SK-N-MC (cell line): ENCODE measurements at regions not wholly inside any gene's neighbourhood (a gene's known extent, or its start where the extent isn't known, plus 50 kb on each side); places are given as distances from the start of the nearest gene placed in this dataset.
A peak's percentile ranks its signal among the peaks of the same experiment; 100 is the strongest.
"Not testable (repeated sequence)": the region's sequence is repeated elsewhere in the genome, so short reads cannot be mapped to it uniquely, and the experiment has no call there.

Source experiments
- DNase-seq: peaks from one replicate; pipeline ENCODE4 v3.0.0-alpha.2; 2011; ENCODE audit warnings: low read depth, low spot score
- H3K27ac ChIP-seq: fragments of 200-600 bp; sonication (generic); 2 replicates; pipeline ENCODE4 v1.5.1; 2016; ENCODE audit warnings: mixed run types
- H3K36me3 ChIP-seq: fragments of 200-600 bp; sonication (generic); 2 replicates; pipeline ENCODE4 v1.6.1; 2017; ENCODE audit warnings: antibody characterized with exemption, low read length, mixed read lengths; ENCODE audit not compliant: insufficient read depth
- H3K4me3 ChIP-seq: fragments of 200-600 bp; sonication (generic); 2 replicates; pipeline ENCODE4 v1.5.1; 2016
- H3K9ac ChIP-seq: fragments of 200-600 bp; sonication (generic); 2 replicates; pipeline ENCODE4 v1.8.0; 2017; ENCODE audit warnings: mixed run types, mixed read lengths; ENCODE audit not compliant: insufficient read length
- H3K9me3 ChIP-seq: fragments of 200-600 bp; sonication (generic); 2 replicates; pipeline ENCODE4 v1.6.1; 2017; ENCODE audit warnings: low read depth, mild to moderate bottlenecking, antibody characterized with exemption, low read length, moderate library complexity, mixed read lengths
- EZH2 ChIP-seq: fragments of 200-600 bp; sonication (generic); IDR thresholded peaks from one replicate; pipeline ENCODE4 v1.6.1; 2017; ENCODE audit warnings: antibody characterized with exemption
- FOXP2 ChIP-seq: optimal IDR thresholded peaks from 2 replicates; pipeline ENCODE3; 2011; ENCODE audit warnings: mild to moderate bottlenecking, moderate library complexity; ENCODE audit not compliant: insufficient read depth; ENCODE audit errors: extremely low read length, control extremely low read depth
- POLR2AphosphoS5 ChIP-seq: IDR thresholded peaks from 2 replicates; pipeline ENCODE4 v1.6.1; 2012; ENCODE audit warnings: mild to moderate bottlenecking, low read depth, low read length, borderline replicate concordance

- no peaks in the 10 kb centered on the region for H3K9me3 ChIP-seq
- H3K36me3 ChIP-seq, result no peaks in the 10 kb centered on the region
- no peak overlapping the region for H3K27ac ChIP-seq
- no peak overlapping the region for H3K9ac ChIP-seq
- no peak for DNase-seq
- TF ChIP-seq FOXP2 (no peak), EZH2 (no peak), POLR2AphosphoS5 (no peak)
- no peak overlapping the region for H3K4me3 ChIP-seq
Measured at GRCh38 chr4:133559987-133560386, 410.9 kb downstream of the PCDH10 start.

- H3K9ac ChIP-seq, result no peak overlapping the region
- DNase-seq, result no peak
Measured at GRCh38 chr4:133555671-133556070, 406.6 kb downstream of the PCDH10 start.

GRCh38 chr4:133550436-133550835 is 401.3 kb downstream of the PCDH10 start:
- Histone ChIP-seq H3K27ac (peak overlapping the region; percentile 63; the same call in 1 of the 2 replicates), H3K9ac (no peak overlapping the region), H3K4me3 (peak overlapping the region; percentile 34; the same call in 1 of the 2 replicates), H3K9me3 (no peaks in the 10 kb centered on the region), H3K36me3 (no peaks in the 10 kb centered on the region)
- DNase-seq, result no peak
- no peak for TF ChIP-seq FOXP2

More at GRCh38 chr4:133555671-133556070, 406.6 kb downstream of the PCDH10 start:
- Histone ChIP-seq H3K4me3 (no peak overlapping the region), H3K9me3 (no peaks in the 10 kb centered on the region), H3K36me3 (no peaks in the 10 kb centered on the region), H3K27ac (no peak overlapping the region)
- no peak for TF ChIP-seq POLR2AphosphoS5
- no peak for TF ChIP-seq FOXP2
- TF ChIP-seq EZH2, result no peak

- Histone ChIP-seq H3K4me3 (no peak overlapping the region), H3K9ac (no peak overlapping the region), H3K27ac (no peak overlapping the region), H3K9me3 (no peaks in the 10 kb centered on the region), H3K36me3 (no peaks in the 10 kb centered on the region)
- no peak for DNase-seq
- TF ChIP-seq FOXP2, result no peak
- no peak for TF ChIP-seq POLR2AphosphoS5
- TF ChIP-seq EZH2, result no peak
Measured at GRCh38 chr4:133544097-133544496, 395.0 kb downstream of the PCDH10 start.

- Histone ChIP-seq H3K27ac (no peak overlapping the region), H3K4me3 (no peak overlapping the region), H3K36me3 (no peaks in the 10 kb centered on the region), H3K9me3 (no peaks in the 10 kb centered on the region), H3K9ac (no peak overlapping the region)
- TF ChIP-seq EZH2 (no peak), POLR2AphosphoS5 (no peak), FOXP2 (no peak)
- DNase-seq, result no peak
Measured at GRCh38 chr4:133537780-133538281, 388.7 kb downstream of the PCDH10 start.

- not testable (repeated sequence) for H3K9ac ChIP-seq, H3K4me3 ChIP-seq, H3K9me3 ChIP-seq, H3K27ac ChIP-seq, DNase-seq, H3K36me3 ChIP-seq
Measured at GRCh38 chr4:133534224-133534623, 385.1 kb downstream of the PCDH10 start.

GRCh38 chr4:133524369-133524768 is 375.3 kb downstream of the PCDH10 start:
- Histone ChIP-seq H3K36me3 (no peaks in the 10 kb centered on the region), H3K9ac (no peak overlapping the region), H3K27ac (no peak overlapping the region), H3K9me3 (no peaks in the 10 kb centered on the region), H3K4me3 (no peak overlapping the region)
- TF ChIP-seq FOXP2, result no peak
- no peak for TF ChIP-seq POLR2AphosphoS5
- no peak for TF ChIP-seq EZH2
- no peak for DNase-seq

- TF ChIP-seq FOXP2 (no peak), EZH2 (no peak), POLR2AphosphoS5 (no peak)
- Histone ChIP-seq H3K9ac (no peak overlapping the region), H3K27ac (no peak overlapping the region), H3K9me3 (no peaks in the 10 kb centered on the region), H3K4me3 (no peak overlapping the region), H3K36me3 (no peaks in the 10 kb centered on the region)
- no peak for DNase-seq
Measured at GRCh38 chr4:133513901-133514300, 364.8 kb downstream of the PCDH10 start.

- Histone ChIP-seq H3K4me3 (no peak overlapping the region), H3K27ac (no peak overlapping the region), H3K9me3 (no peaks in the 10 kb centered on the region), H3K36me3 (no peaks in the 10 kb centered on the region), H3K9ac (no peak overlapping the region)
- no peak for DNase-seq
- TF ChIP-seq FOXP2, result no peak
- TF ChIP-seq EZH2, result no peak
- TF ChIP-seq POLR2AphosphoS5, result no peak
Measured at GRCh38 chr4:133498149-133498548, 349.1 kb downstream of the PCDH10 start.
